Hematopoietic multipotent progenitor cell treated with erythropoietin and hydrocortisone succinate and interleukin-3 and kit ligand, for 4 days (in vitro differentiated cells): ENCODE measurements at regions not wholly inside any gene's neighbourhood (a gene's known extent, or its start where the extent isn't known, plus 50 kb on each side); places are given as distances from the start of the nearest gene placed in this dataset.

ENCODE experiments used
- DNase-seq: peaks from one replicate; pipeline ENCODE4 v3.0.0-alpha.2; 2015

GRCh38 chr4:184879271-184879670 lies 53.5 kb upstream of the ACSL1 start:
- DNase-seq: no peak

GRCh38 chr4:184882276-184882675 lies 56.5 kb upstream of the ACSL1 start:
- DNase-seq: no peak

GRCh38 chr4:184883024-184883423 lies 57.3 kb upstream of the ACSL1 start:
- DNase-seq: no peak

- DNase-seq: no peak
These were observed 59.1 kb upstream of the ACSL1 start for GRCh38 chr4:184884883-184885282.

- DNase-seq: no peak
These were observed 59.8 kb upstream of the ACSL1 start for GRCh38 chr4:184885602-184886001.

- DNase-seq: no peak
These were observed 61.6 kb upstream of the ACSL1 start for GRCh38 chr4:184887333-184887732.

GRCh38 chr4:184887947-184888346 lies 62.2 kb upstream of the ACSL1 start:
- DNase-seq: no peak

GRCh38 chr4:184889666-184890335 lies 64.0 kb upstream of the ACSL1 start:
- no peak for DNase-seq

- no peak for DNase-seq
These were observed 64.7 kb upstream of the ACSL1 start for GRCh38 chr4:184890499-184890898.

GRCh38 chr4:184891816-184892397 lies 66.1 kb upstream of the ACSL1 start:
- DNase-seq: no peak

- no peak for DNase-seq
These were observed 67.2 kb upstream of the ACSL1 start for GRCh38 chr4:184892999-184893398.

- no peak for DNase-seq
These were observed 68.2 kb upstream of the ACSL1 start for GRCh38 chr4:184893801-184894571.

GRCh38 chr4:184895012-184895695 lies 69.4 kb upstream of the ACSL1 start:
- peak; percentile 38 for DNase-seq

GRCh38 chr4:184896868-184897715 lies 71.3 kb upstream of the ACSL1 start:
- DNase-seq: peak; percentile 24

GRCh38 chr4:184897895-184898294 lies 72.1 kb upstream of the ACSL1 start:
- DNase-seq: no peak

GRCh38 chr4:184898793-184899192 lies 73.0 kb upstream of the ACSL1 start:
- no peak for DNase-seq

- peak; percentile 21 for DNase-seq
These were observed 73.7 kb upstream of the ACSL1 start for GRCh38 chr4:184899261-184900134.

GRCh38 chr4:184900184-184900583 lies 74.4 kb upstream of the ACSL1 start:
- DNase-seq: no peak

GRCh38 chr4:184902550-184902949 lies 76.8 kb upstream of the ACSL1 start:
- DNase-seq: no peak

GRCh38 chr4:184906480-184907097 lies 80.8 kb upstream of the ACSL1 start:
- no peak for DNase-seq

GRCh38 chr4:184907216-184907615 lies 81.4 kb upstream of the ACSL1 start:
- peak; percentile 28 for DNase-seq
